ENCODE measurements at regions not wholly inside any gene's neighbourhood (a gene's known extent, or its start where the extent isn't known, plus 50 kb on each side); places are given as distances from the start of the nearest gene placed in this dataset.

DNA sequence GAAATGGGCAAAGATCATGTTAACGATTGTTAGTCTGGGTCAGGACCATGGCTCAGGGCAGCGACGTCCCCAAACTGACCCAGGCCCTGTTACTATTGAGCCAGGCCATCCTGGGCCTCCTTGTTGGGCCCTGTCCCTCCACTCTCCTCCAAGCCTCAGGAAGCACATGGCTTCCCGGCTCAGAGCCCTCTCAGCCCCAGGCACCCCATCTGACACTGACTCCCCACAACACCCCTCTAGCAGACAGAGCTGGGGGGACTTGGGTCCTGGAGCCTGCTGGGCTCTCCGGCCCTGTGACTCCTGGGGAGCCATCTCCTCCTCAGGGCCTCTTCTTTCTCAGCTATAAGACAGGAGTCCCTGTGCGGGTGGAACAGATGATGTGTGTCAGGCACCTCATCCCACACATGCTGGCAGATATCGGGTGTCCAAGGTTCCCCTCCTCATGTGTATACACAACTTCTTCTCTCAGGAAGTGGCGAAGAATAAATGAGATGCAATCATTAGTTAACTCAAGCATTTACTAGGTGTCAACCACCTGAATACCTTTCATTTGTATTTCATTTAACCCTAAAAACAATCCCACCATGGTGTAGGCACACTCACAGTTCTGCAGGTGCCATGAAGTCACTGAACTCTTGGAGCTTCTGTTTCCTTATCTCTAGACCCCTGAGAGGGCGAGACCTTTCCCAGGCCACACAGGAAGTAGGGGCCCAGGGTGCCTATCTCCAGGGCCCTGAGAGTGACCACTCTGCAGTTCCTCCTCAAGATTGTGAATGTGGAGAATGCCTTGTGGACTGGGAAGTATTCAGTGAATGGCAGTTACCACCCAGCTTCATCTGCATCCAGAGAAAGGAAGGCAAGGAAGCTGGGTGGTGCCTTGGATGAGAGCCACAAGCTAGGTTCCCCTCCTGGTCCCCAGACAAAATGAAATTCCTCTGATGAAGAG is 282.5 kb upstream of the TLE3 start:
- TF ChIP-seq, protein P1, sequence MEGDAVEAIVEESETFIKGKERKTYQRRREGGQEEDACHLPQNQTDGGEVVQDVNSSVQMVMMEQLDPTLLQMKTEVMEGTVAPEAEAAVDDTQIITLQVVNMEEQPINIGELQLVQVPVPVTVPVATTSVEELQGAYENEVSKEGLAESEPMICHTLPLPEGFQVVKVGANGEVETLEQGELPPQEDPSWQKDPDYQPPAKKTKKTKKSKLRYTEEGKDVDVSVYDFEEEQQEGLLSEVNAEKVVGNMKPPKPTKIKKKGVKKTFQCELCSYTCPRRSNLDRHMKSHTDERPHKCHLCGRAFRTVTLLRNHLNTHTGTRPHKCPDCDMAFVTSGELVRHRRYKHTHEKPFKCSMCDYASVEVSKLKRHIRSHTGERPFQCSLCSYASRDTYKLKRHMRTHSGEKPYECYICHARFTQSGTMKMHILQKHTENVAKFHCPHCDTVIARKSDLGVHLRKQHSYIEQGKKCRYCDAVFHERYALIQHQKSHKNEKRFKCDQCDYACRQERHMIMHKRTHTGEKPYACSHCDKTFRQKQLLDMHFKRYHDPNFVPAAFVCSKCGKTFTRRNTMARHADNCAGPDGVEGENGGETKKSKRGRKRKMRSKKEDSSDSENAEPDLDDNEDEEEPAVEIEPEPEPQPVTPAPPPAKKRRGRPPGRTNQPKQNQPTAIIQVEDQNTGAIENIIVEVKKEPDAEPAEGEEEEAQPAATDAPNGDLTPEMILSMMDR (IDR thresholded peaks at IDR 0.05; ENCODE audit: insufficient read depth, low read length), result no peak
- TF ChIP-seq, protein P2, sequence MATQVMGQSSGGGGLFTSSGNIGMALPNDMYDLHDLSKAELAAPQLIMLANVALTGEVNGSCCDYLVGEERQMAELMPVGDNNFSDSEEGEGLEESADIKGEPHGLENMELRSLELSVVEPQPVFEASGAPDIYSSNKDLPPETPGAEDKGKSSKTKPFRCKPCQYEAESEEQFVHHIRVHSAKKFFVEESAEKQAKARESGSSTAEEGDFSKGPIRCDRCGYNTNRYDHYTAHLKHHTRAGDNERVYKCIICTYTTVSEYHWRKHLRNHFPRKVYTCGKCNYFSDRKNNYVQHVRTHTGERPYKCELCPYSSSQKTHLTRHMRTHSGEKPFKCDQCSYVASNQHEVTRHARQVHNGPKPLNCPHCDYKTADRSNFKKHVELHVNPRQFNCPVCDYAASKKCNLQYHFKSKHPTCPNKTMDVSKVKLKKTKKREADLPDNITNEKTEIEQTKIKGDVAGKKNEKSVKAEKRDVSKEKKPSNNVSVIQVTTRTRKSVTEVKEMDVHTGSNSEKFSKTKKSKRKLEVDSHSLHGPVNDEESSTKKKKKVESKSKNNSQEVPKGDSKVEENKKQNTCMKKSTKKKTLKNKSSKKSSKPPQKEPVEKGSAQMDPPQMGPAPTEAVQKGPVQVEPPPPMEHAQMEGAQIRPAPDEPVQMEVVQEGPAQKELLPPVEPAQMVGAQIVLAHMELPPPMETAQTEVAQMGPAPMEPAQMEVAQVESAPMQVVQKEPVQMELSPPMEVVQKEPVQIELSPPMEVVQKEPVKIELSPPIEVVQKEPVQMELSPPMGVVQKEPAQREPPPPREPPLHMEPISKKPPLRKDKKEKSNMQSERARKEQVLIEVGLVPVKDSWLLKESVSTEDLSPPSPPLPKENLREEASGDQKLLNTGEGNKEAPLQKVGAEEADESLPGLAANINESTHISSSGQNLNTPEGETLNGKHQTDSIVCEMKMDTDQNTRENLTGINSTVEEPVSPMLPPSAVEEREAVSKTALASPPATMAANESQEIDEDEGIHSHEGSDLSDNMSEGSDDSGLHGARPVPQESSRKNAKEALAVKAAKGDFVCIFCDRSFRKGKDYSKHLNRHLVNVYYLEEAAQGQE (IDR thresholded peaks at IDR 0.05; ENCODE audit: insufficient replicate concordance, low read depth), result no peak
- TF ChIP-seq POLR2AphosphoS5 (IDR thresholded peaks at IDR 0.05; ENCODE audit: low read depth), result no peak
- TF ChIP-seq SPI1 (IDR thresholded peaks at IDR 0.05; ENCODE audit: borderline replicate concordance, low read depth), result no peak
- no peak for TF ChIP-seq GABPA (IDR thresholded peaks at IDR 0.05; ENCODE audit: low read depth)
